H1 (cell line): ENCODE measurements at regions not wholly inside any gene's neighbourhood (a gene's known extent, or its start where the extent isn't known, plus 50 kb on each side); places are given as distances from the start of the nearest gene placed in this dataset.

Experiments used
- CTCF ChIA-PET: fragments of 300-600 bp; sonication (Branson Sonifier 250); formaldehyde crosslinking; loops from one replicate; lab custom pipeline; 2021; ENCODE audit not compliant: partially characterized antibody; lab: Charles Lee
- POLR2A ChIA-PET: fragments of 300-600 bp; sonication (Branson Sonifier 250); formaldehyde crosslinking; loops from one replicate; lab custom pipeline; 2021; ENCODE audit warnings: inconsistent platforms; ENCODE audit not compliant: partially characterized antibody; lab: Charles Lee
- DNase-seq, 2 experiments: peaks; one replicate each; pipeline versions ENCODE4 v3.0.0 to v3.0.0-alpha.2; 2010 to 2022; ENCODE audit warnings: low spot score in 2 of 2, low read depth in 1 of 2, mixed read lengths in 1 of 2
- FAIRE-seq: peaks from 2 replicates; lab custom pipeline; 2011; peaks lifted over from hg19 to GRCh38; lab: Jason Lieb, UNC
- H2AFZ ChIP-seq: 2 replicates; pipeline ENCODE4 v1.8.1; 2012; ENCODE audit warnings: low read length, inconsistent platforms
- H2AK5ac ChIP-seq: 2 replicates; pipeline ENCODE4 v1.6.1; 2013; ENCODE audit warnings: low read depth, low read length
- H2BK120ac ChIP-seq: replicated peaks from 2 replicates; pipeline ENCODE3; 2013; ENCODE audit warnings: low read depth, low read length, inconsistent platforms
- H2BK12ac ChIP-seq: 2 replicates; pipeline ENCODE4 v1.6.1; 2013; ENCODE audit warnings: low read depth, low read length
- H2BK15ac ChIP-seq: 2 replicates; pipeline ENCODE4 v1.6.1; 2013; ENCODE audit warnings: low read length
- H2BK20ac ChIP-seq: 2 replicates; pipeline ENCODE4 v1.6.1; 2013; ENCODE audit warnings: low read length
- H2BK5ac ChIP-seq: 2 replicates; pipeline ENCODE4 v1.6.1; 2013; ENCODE audit warnings: low read depth, low read length
- H3K14ac ChIP-seq: 2 replicates; pipeline ENCODE4 v1.6.1; 2013; ENCODE audit warnings: inconsistent platforms; ENCODE audit not compliant: insufficient read length
- H3K18ac ChIP-seq: 2 replicates; pipeline ENCODE4 v1.6.1; 2013; ENCODE audit warnings: low read length; ENCODE audit errors: extremely low read depth
- H3K23ac ChIP-seq: 2 replicates; pipeline ENCODE4 v1.6.1; 2013; ENCODE audit warnings: inconsistent platforms; ENCODE audit not compliant: insufficient read length
- H3K23me2 ChIP-seq: 2 replicates; pipeline ENCODE4 v1.6.1; 2013; ENCODE audit warnings: low read depth, low read length
- H3K27ac ChIP-seq: 2 replicates; pipeline ENCODE4 v1.6.1; 2011; ENCODE audit warnings: low read depth, low read length, inconsistent platforms
- H3K27me3 ChIP-seq, 4 experiments: replicated peaks in 1 of 4; 1 replicate in 1 of 4; 2 replicates in 3 of 4; pipeline versions ENCODE4 v1.6.1 to v1.8.1; 2011 to 2013; ENCODE audit warnings: low read length in 3 of 4, mild to moderate bottlenecking in 3 of 4, inconsistent platforms in 2 of 4, mixed read lengths in 2 of 4, moderate library complexity in 1 of 4; ENCODE audit not compliant: control insufficient read depth in 3 of 4, insufficient read depth in 3 of 4; ENCODE audit errors: extremely low read depth in 1 of 4
- H3K36me3 ChIP-seq, 4 experiments: 2 replicates each; pipeline versions ENCODE4 v1.6.1 to v1.8.1; 2011 to 2013; ENCODE audit warnings: mild to moderate bottlenecking in 4 of 4, low read length in 3 of 4, moderate library complexity in 2 of 4, control low read depth in 1 of 4, inconsistent platforms in 1 of 4; ENCODE audit not compliant: insufficient read depth in 4 of 4, control insufficient read depth in 2 of 4
- H3K4ac ChIP-seq: replicated peaks from 2 replicates; pipeline ENCODE3; 2013; ENCODE audit warnings: low read length, low read depth, mixed read lengths, inconsistent platforms; ENCODE audit not compliant: insufficient read length
- H3K4me1 ChIP-seq, 4 experiments: replicated peaks in 1 of 4; 1 replicate in 1 of 4; 2 replicates in 3 of 4; pipeline versions ENCODE4 v1.6.1 to v1.8.1; 2011 to 2013; ENCODE audit warnings: low read length in 3 of 4, inconsistent platforms in 2 of 4, mixed read lengths in 1 of 4; ENCODE audit not compliant: insufficient read depth in 4 of 4, control insufficient read depth in 3 of 4
- H3K4me2 ChIP-seq, 2 experiments: 2 replicates each; pipeline versions ENCODE4 v1.6.1 to v1.8.1; 2011 to 2013; ENCODE audit warnings: low read depth in 2 of 2, low read length in 2 of 2, control low read depth in 1 of 2, inconsistent platforms in 1 of 2, mild to moderate bottlenecking in 1 of 2; ENCODE audit not compliant: insufficient read depth in 1 of 2
- H3K4me3 ChIP-seq, 4 experiments: fragments of 200-600, 300-600 bp in 1 of 4; sonication (generic), shearing (Covaris generic), sonication (Bioruptor Twin) in 1 of 4; 2 replicates each; pipeline versions ENCODE4 v1.5.1 to v1.8.1; 2011 to 2016; ENCODE audit warnings: low read length in 4 of 4, low read depth in 3 of 4, control low read depth in 2 of 4, inconsistent platforms in 2 of 4, mild to moderate bottlenecking in 2 of 4, mixed read lengths in 1 of 4, moderate library complexity in 1 of 4; ENCODE audit not compliant: insufficient read depth in 2 of 4; ENCODE audit errors: extremely low read depth in 1 of 4
- H3K56ac ChIP-seq: replicated peaks from 2 replicates; pipeline ENCODE3; 2013; ENCODE audit warnings: low read depth, mild to moderate bottlenecking, mixed read lengths, low read length, inconsistent platforms; ENCODE audit not compliant: insufficient read length
- H3K79me1 ChIP-seq: 2 replicates; pipeline ENCODE4 v1.6.1; 2013; ENCODE audit warnings: low read depth, low read length, control low read depth
- H3K79me2 ChIP-seq, 2 experiments: 2 replicates each; pipeline versions ENCODE4 v1.6.1 to v1.8.1; 2012 to 2013; ENCODE audit warnings: low read length in 2 of 2, mild to moderate bottlenecking in 2 of 2, inconsistent platforms in 1 of 2; ENCODE audit not compliant: insufficient read depth in 2 of 2, control insufficient read depth in 1 of 2
- H3K9ac ChIP-seq, 4 experiments: replicated peaks in 1 of 4; 1 replicate in 1 of 4; 2 replicates in 3 of 4; pipeline versions ENCODE4 v1.6.1 to v1.8.1; 2011 to 2013; ENCODE audit warnings: low read depth in 3 of 4, low read length in 3 of 4, control low read depth in 2 of 4, mild to moderate bottlenecking in 2 of 4, moderate library complexity in 2 of 4, inconsistent platforms in 1 of 4; ENCODE audit errors: extremely low read depth in 1 of 4
- H3K9me3 ChIP-seq, 2 experiments: 2 replicates each; pipeline versions ENCODE4 v1.6.1 to v1.8.1; 2012 to 2013; ENCODE audit warnings: mild to moderate bottlenecking in 2 of 2, moderate library complexity in 2 of 2, control low read depth in 1 of 2, inconsistent platforms in 1 of 2, low read depth in 1 of 2, low read length in 1 of 2, mixed read lengths in 1 of 2; ENCODE audit not compliant: insufficient read depth in 2 of 2
- H4K20me1 ChIP-seq, 2 experiments: replicated peaks in 1 of 2; 2 replicates each; pipeline versions ENCODE3 to v1.8.1; 2011 to 2013; ENCODE audit warnings: inconsistent platforms in 2 of 2, low read length in 2 of 2, mild to moderate bottlenecking in 1 of 2; ENCODE audit not compliant: insufficient read depth in 2 of 2, control insufficient read depth in 1 of 2
- H4K5ac ChIP-seq: 2 replicates; pipeline ENCODE4 v1.6.1; 2013; ENCODE audit warnings: low read length, low read depth, mixed read lengths, inconsistent platforms; ENCODE audit not compliant: insufficient read length
- H4K8ac ChIP-seq: 2 replicates; pipeline ENCODE4 v1.8.0; 2013; ENCODE audit warnings: mild to moderate bottlenecking, moderate library complexity, low read length, inconsistent platforms; ENCODE audit not compliant: insufficient read depth; ENCODE audit errors: extremely low read depth
- H4K91ac ChIP-seq: replicated peaks from 2 replicates; pipeline ENCODE3; 2013; ENCODE audit warnings: low read length, mixed read lengths, inconsistent platforms; ENCODE audit not compliant: insufficient read length
- BACH1 ChIP-seq: IDR thresholded peaks from 2 replicates; pipeline ENCODE4 v1.6.1; 2012; ENCODE audit warnings: low read length, improper control_type of control experiment
- CBX8 ChIP-seq: fragments of 300-800, 300-1000 bp; sonication (generic); IDR thresholded peaks from 2 replicates; pipeline ENCODE4 v1.7.1; 2016; ENCODE audit warnings: low read depth, low read length, borderline replicate concordance
- CHD1 ChIP-seq: IDR thresholded peaks from 2 replicates; pipeline ENCODE4 v1.6.1; 2012; ENCODE audit warnings: low read depth, low read length, improper control_type of control experiment
- EP300 ChIP-seq, 2 experiments: IDR thresholded peaks; 1 replicate in 1 of 2; 2 replicates in 1 of 2; pipeline ENCODE4 v1.6.1; 2011 to 2012; ENCODE audit warnings: low read depth in 2 of 2, low read length in 2 of 2, mild to moderate bottlenecking in 2 of 2, borderline replicate concordance in 1 of 2, inconsistent platforms in 1 of 2, moderate library complexity in 1 of 2
- EZH2 ChIP-seq: fragments of 200-600 bp; sonication (generic); IDR thresholded peaks from 2 replicates; pipeline ENCODE4 v1.7.1; 2012; ENCODE audit warnings: low read depth, mild to moderate bottlenecking, moderate library complexity, low read length, inconsistent platforms; ENCODE audit not compliant: severe bottlenecking
- KDM1A ChIP-seq: fragments of 200-600, 300-600 bp; sonication (generic); IDR thresholded peaks from 2 replicates; pipeline ENCODE4 v1.7.1; 2016; ENCODE audit warnings: mild to moderate bottlenecking, low read length, borderline replicate concordance
- KDM5A ChIP-seq: fragments of 200-600 bp; IDR thresholded peaks from 2 replicates; pipeline ENCODE4 v1.7.1; 2012; ENCODE audit warnings: mild to moderate bottlenecking, low read length, inconsistent platforms, mixed read lengths
- PHF8 ChIP-seq: fragments of 200-600 bp; sonication (generic); conservative IDR thresholded peaks from 2 replicates; pipeline ENCODE4 v1.7.1; 2012; ENCODE audit warnings: low read depth, mild to moderate bottlenecking, inconsistent platforms, low read length, moderate library complexity
- POLR2A ChIP-seq, 2 experiments: IDR thresholded peaks; 1 replicate in 1 of 2; 2 replicates in 1 of 2; pipeline ENCODE4 v1.6.1; 2011; ENCODE audit warnings: low read depth in 2 of 2, low read length in 2 of 2, mild to moderate bottlenecking in 2 of 2; ENCODE audit errors: control extremely low read depth in 1 of 2
- RAD21 ChIP-seq, 2 experiments: IDR thresholded peaks in 1 of 2; conservative IDR thresholded peaks in 1 of 2; 2 replicates each; pipeline ENCODE4 v1.6.1; 2011; ENCODE audit warnings: low read depth in 2 of 2, low read length in 2 of 2, improper control_type of control experiment in 1 of 2, inconsistent platforms in 1 of 2, mild to moderate bottlenecking in 1 of 2, moderate library complexity in 1 of 2
- RFX5 ChIP-seq: IDR thresholded peaks from 2 replicates; pipeline ENCODE4 v1.6.1; 2011; ENCODE audit warnings: low read depth, low read length, improper control_type of control experiment, borderline replicate concordance
- SIRT6 ChIP-seq: IDR thresholded peaks from one replicate; pipeline ENCODE4 v1.7.1; 2012; ENCODE audit warnings: low read length, inconsistent platforms
- SIX5 ChIP-seq: IDR thresholded peaks from 2 replicates; pipeline ENCODE4 v1.6.1; 2011; ENCODE audit warnings: mild to moderate bottlenecking, low read depth, low read length
- SP4 ChIP-seq: IDR thresholded peaks from 2 replicates; pipeline ENCODE4 v1.6.1; 2012; ENCODE audit warnings: low read length, inconsistent platforms
- TAF7 ChIP-seq: optimal IDR thresholded peaks from 2 replicates; pipeline ENCODE3; 2011; ENCODE audit warnings: low read depth, mild to moderate bottlenecking, inconsistent platforms, low read length, moderate library complexity, borderline replicate concordance
- WGBS, 2 experiments: shearing (Covaris generic) in 1 of 2; methylation state at CpG; one replicate each; pipeline versions ENCODE4 v1.1.6 to v1.1.7; 2013 to 2015; ENCODE audit warnings: low lambda C conversion rate in 2 of 2, mixed read lengths in 2 of 2, inconsistent platforms in 1 of 2, low coverage in 1 of 2, missing lambda C conversion rate in 1 of 2; ENCODE audit not compliant: insufficient replicate concordance in 2 of 2, insufficient coverage in 1 of 2, insufficient read length in 1 of 2; ENCODE audit errors: extremely low coverage in 1 of 2, missing lambda C conversion rate in 1 of 2; 5-methylcytosine and 5-hydroxymethylcytosine counted together

DNA sequence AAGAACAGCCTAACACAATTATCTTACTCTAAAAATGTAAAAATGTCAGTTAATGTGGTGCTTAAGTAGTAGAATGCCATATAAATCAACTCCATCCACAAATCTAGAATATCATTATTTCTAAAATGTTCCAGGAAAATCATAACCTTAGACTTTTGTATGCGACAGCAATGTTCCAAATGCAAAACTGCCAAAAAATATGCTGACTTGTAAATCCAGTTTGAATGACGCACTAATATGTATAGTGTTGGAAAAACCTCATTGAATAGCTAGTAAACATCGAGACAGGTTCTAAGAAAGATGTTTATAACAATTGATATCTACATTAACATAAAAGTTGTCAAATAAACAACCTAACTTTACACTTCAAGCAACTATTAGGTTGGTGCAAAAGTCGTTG lies 469.1 kb upstream of the PRICKLE1 start:
- ChIA-PET POLR2A (interaction anchor here (1.1 kb wide), 1 partner anchor 583 kb away, joined by 3 read pairs; no protein-coding TSS in a partner anchor), CTCF (no interaction called here)
- H2BK120ac ChIP-seq = no peak overlapping the region
- H3K4ac ChIP-seq = no peak overlapping the region
- H3K4me2 ChIP-seq = no peak overlapping the region
- no peak overlapping the region for H4K5ac ChIP-seq
- H3K27ac ChIP-seq = no peak overlapping the region
- H4K20me1 ChIP-seq = no peaks in the 10 kb centered on the region
- H2BK5ac ChIP-seq = no peak overlapping the region
- H3K9ac ChIP-seq = no peak overlapping the region
- H3K4me3 ChIP-seq = no peak overlapping the region
- no peak overlapping the region for H2BK12ac ChIP-seq
- H3K14ac ChIP-seq = no peak overlapping the region
- H4K8ac ChIP-seq = no peak overlapping the region
- H3K36me3 ChIP-seq = no peaks in the 10 kb centered on the region
- H2AK5ac ChIP-seq = no peak overlapping the region
- no peaks in the 10 kb centered on the region for H3K9me3 ChIP-seq
- FAIRE-seq = no peak
- DNase-seq = no peak
- H3K23ac ChIP-seq = no peak overlapping the region
- H3K79me1 ChIP-seq = no peaks in the 10 kb centered on the region
- no peaks in the 10 kb centered on the region for H3K79me2 ChIP-seq
- no peaks in the 10 kb centered on the region for H3K27me3 ChIP-seq
- H3K18ac ChIP-seq = no peak overlapping the region
- no peaks in the 10 kb centered on the region for H3K4me1 ChIP-seq
- no peak overlapping the region for H4K91ac ChIP-seq
- no peaks in the 10 kb centered on the region for H3K23me2 ChIP-seq
- no peak overlapping the region for H2AFZ ChIP-seq
- no peak overlapping the region for H3K56ac ChIP-seq
- no peak overlapping the region for H2BK15ac ChIP-seq
- 97% methylated on average over 4 of the region's 4 CpGs; no CpG with 5 or more reads in 1 of the 2 experiments for WGBS, 2 experiments
- H2BK20ac ChIP-seq = no peak overlapping the region
- TF ChIP-seq SIRT6 = no peak
- TF ChIP-seq CHD1 = no peak
- no peak for TF ChIP-seq KDM5A
- TF ChIP-seq CBX8 = no peak
- no peak for TF ChIP-seq KDM1A
- TF ChIP-seq RAD21 (IDR thresholded peaks at IDR 0.05 in 1 of 2, conservative IDR thresholded peaks at IDR 0.05 in 1 of 2; ENCODE audit: low read depth in 2 of 2, low read length in 2 of 2) = no peak
- TF ChIP-seq EZH2 = no peak
- no peak for TF ChIP-seq BACH1
- no peak for TF ChIP-seq PHF8
- no peak for TF ChIP-seq EP300 (IDR thresholded peaks at IDR 0.05; ENCODE audit: borderline replicate concordance in 1 of 2, low read depth in 2 of 2, low read length in 2 of 2)
- TF ChIP-seq SIX5 = no peak
- TF ChIP-seq RFX5 = no peak
- no peak for TF ChIP-seq TAF7
- no peak for TF ChIP-seq POLR2A (IDR thresholded peaks at IDR 0.05; ENCODE audit: control extremely low read depth in 1 of 2, low read depth in 2 of 2, low read length in 2 of 2)
- no peak for TF ChIP-seq SP4
